ENCODE measurements at regions not wholly inside any gene's neighbourhood (a gene's known extent, or its start where the extent isn't known, plus 50 kb on each side); places are given as distances from the start of the nearest gene placed in this dataset.

GRCh38 chr4:134906404-134907023, 704.9 kb upstream of the PABPC4L start:
- intact Hi-C loops (cut with micrococcal nuclease) (loop anchor here (1.0 to 2.0 kb wide), 4 partner anchors 436 to 1958 kb away; no protein-coding TSS in a partner anchor), dilution Hi-C loops (cut with MboI; ENCODE audit: extremely low pct_ligation_motif_present, low sequenced_read_pairs) (no loop called here)
- CTCF ChIA-PET, result interaction anchor here (0.6 to 1.7 kb wide), 16 partner anchors 13 to 1958 kb away, joined by 3 to 21 read pairs (median 5); partner anchors contain the start of gene PCDH10
- Histone ChIP-seq H3K36me3 (ENCODE audit: control insufficient read depth in 2 of 2, extremely low read depth in 1 of 2, insufficient read depth in 2 of 2, low read length in 2 of 2) (no peaks in the 10 kb centered on the region), H3K27ac (ENCODE audit: insufficient read depth, low read depth, low read length) (no peak overlapping the region), H3K9me3 (replicated peaks; ENCODE audit: control insufficient read depth, insufficient read depth, low read length) (no peaks in the 10 kb centered on the region), H4K20me1 (replicated peaks; ENCODE audit: control insufficient read depth, extremely low read depth, insufficient read depth, low read length) (no peaks in the 10 kb centered on the region), H3K9me1 (replicated peaks; ENCODE audit: control insufficient read depth, extremely low read depth, insufficient read depth, low read length) (no peaks in the 10 kb centered on the region), H3K4me3 (replicated peaks in 1 of 3; ENCODE audit: insufficient read depth in 1 of 3, low read depth in 1 of 3, low read length in 3 of 3) (no peak overlapping the region), H3K27me3 (ENCODE audit: control insufficient read depth in 2 of 2, insufficient read depth in 2 of 2, low read length in 2 of 2) (no peaks in the 10 kb centered on the region), H3K79me2 (ENCODE audit: control insufficient read depth, insufficient read depth, low read length) (no peaks in the 10 kb centered on the region), H3K4me1 (ENCODE audit: control insufficient read depth, extremely low read depth, insufficient read depth, low read length) (no peaks in the 10 kb centered on the region), H3K4me2 (ENCODE audit: insufficient read depth, low read length) (no peak overlapping the region), H3K9ac (replicated peaks; ENCODE audit: extremely low read depth, insufficient read depth, low read length) (no peak overlapping the region), H2AFZ (ENCODE audit: low read depth, low read length) (no peak overlapping the region)
- FAIRE-seq (no peak), DNase-seq (ENCODE audit: low read depth, low spot score) (peak; percentile 40)
- POLR2A ChIA-PET, result no interaction called here
- no peak for TF ChIP-seq GATA2 (IDR thresholded peaks at IDR 0.05; ENCODE audit: insufficient read depth, insufficient read length, low read depth, low read length)
- peak in 1 of 2 donors; percentile 22 for TF ChIP-seq CTCF (IDR thresholded peaks at IDR 0.05; ENCODE audit: extremely low read depth in 1 of 2, insufficient read depth in 1 of 2, low read depth in 1 of 2, low read length in 2 of 2)
- no peak for TF ChIP-seq MYC (IDR thresholded peaks at IDR 0.05; ENCODE audit: low read depth, low read length)
- no TSS peak for BruUV-seq (replicated peaks)

- POLR2A ChIA-PET, result no interaction called here
These were observed 703.5 kb upstream of the PABPC4L start for GRCh38 chr4:134905061-134905460.

More at GRCh38 chr4:134905061-134905460, 703.5 kb upstream of the PABPC4L start:
- H3K9ac ChIP-seq (replicated peaks; ENCODE audit: extremely low read depth, insufficient read depth, low read length), result no peak overlapping the region
- H3K9me3 ChIP-seq (replicated peaks; ENCODE audit: control insufficient read depth, insufficient read depth, low read length), result no peaks in the 10 kb centered on the region
- H4K20me1 ChIP-seq (replicated peaks; ENCODE audit: control insufficient read depth, extremely low read depth, insufficient read depth, low read length), result no peaks in the 10 kb centered on the region
- dilution Hi-C loops (cut with MboI; ENCODE audit: extremely low pct_ligation_motif_present, low sequenced_read_pairs) (no loop called here), intact Hi-C loops (cut with micrococcal nuclease) (no loop called here)
- H2AFZ ChIP-seq (ENCODE audit: low read depth, low read length), result no peak overlapping the region
- no peaks in the 10 kb centered on the region for H3K4me1 ChIP-seq (ENCODE audit: control insufficient read depth, extremely low read depth, insufficient read depth, low read length)
- no peaks in the 10 kb centered on the region for H3K36me3 ChIP-seq (ENCODE audit: control insufficient read depth in 2 of 2, extremely low read depth in 1 of 2, insufficient read depth in 2 of 2, low read length in 2 of 2)
- H3K4me3 ChIP-seq (replicated peaks in 1 of 3; ENCODE audit: insufficient read depth in 1 of 3, low read depth in 1 of 3, low read length in 3 of 3), result no peak overlapping the region
- FAIRE-seq, result no peak
- TF ChIP-seq JUN (IDR thresholded peaks at IDR 0.05; ENCODE audit: borderline replicate concordance, insufficient read depth, insufficient read length, low read depth) (no peak), MYC (IDR thresholded peaks at IDR 0.05; ENCODE audit: low read depth, low read length) (no peak), POLR2AphosphoS5 (IDR thresholded peaks at IDR 0.05; ENCODE audit: insufficient read depth, low read depth, low read length) (no peak), POLR2A (IDR thresholded peaks at IDR 0.05; ENCODE audit: low read depth, low read length) (no peak), CTCF (IDR thresholded peaks at IDR 0.05; ENCODE audit: extremely low read depth in 1 of 2, insufficient read depth in 1 of 2, low read depth in 1 of 2, low read length in 2 of 2) (no peak), EZH2 (IDR thresholded peaks at IDR 0.05; ENCODE audit: borderline replicate concordance, low read depth, low read length, severe bottlenecking) (no peak), GATA2 (IDR thresholded peaks at IDR 0.05; ENCODE audit: insufficient read depth, insufficient read length, low read depth, low read length) (no peak), FOS (IDR thresholded peaks at IDR 0.05; ENCODE audit: borderline replicate concordance, insufficient read depth, low read length) (no peak)
- TF ChIP-seq, protein P1, sequence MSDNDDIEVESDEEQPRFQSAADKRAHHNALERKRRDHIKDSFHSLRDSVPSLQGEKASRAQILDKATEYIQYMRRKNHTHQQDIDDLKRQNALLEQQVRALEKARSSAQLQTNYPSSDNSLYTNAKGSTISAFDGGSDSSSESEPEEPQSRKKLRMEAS (IDR thresholded peaks at IDR 0.05; ENCODE audit: insufficient read depth, insufficient read length), result no peak
- CTCF ChIA-PET, result interaction anchor here (0.8 to 1.5 kb wide), 3 partner anchors 15 to 1751 kb away, joined by 3 to 4 read pairs (median 3); no protein-coding TSS in a partner anchor
- H3K79me2 ChIP-seq (ENCODE audit: control insufficient read depth, insufficient read depth, low read length), result no peaks in the 10 kb centered on the region
- H3K9me1 ChIP-seq (replicated peaks; ENCODE audit: control insufficient read depth, extremely low read depth, insufficient read depth, low read length), result no peaks in the 10 kb centered on the region
- no peak overlapping the region for H3K27ac ChIP-seq (ENCODE audit: insufficient read depth, low read depth, low read length)
- no peaks in the 10 kb centered on the region for H3K27me3 ChIP-seq (ENCODE audit: control insufficient read depth in 2 of 2, insufficient read depth in 2 of 2, low read length in 2 of 2)
- DNase-seq (ENCODE audit: low read depth, low spot score), result no peak
- H3K4me2 ChIP-seq (ENCODE audit: insufficient read depth, low read length), result no peak overlapping the region
- BruUV-seq (replicated peaks), result no TSS peak
